Activated T-cell treated with anti-CD3 and anti-CD28 coated beads, Interleukin-2, amount 50 U/mL, for 24 hours (primary cell): ENCODE measurements at regions not wholly inside any gene's neighbourhood (a gene's known extent, or its start where the extent isn't known, plus 50 kb on each side); places are given as distances from the start of the nearest gene placed in this dataset.

Source experiments
- DNase-seq: peaks from one replicate; pipeline ENCODE4 v3.0.0-alpha.2; 2020
- H3K27ac Mint-ChIP-seq: 2 replicates; pipeline ENCODE4 v1.8.0; 2020; ENCODE audit warnings: mild to moderate bottlenecking, mixed read lengths
- H3K27me3 Mint-ChIP-seq: 2 replicates; pipeline ENCODE4 v1.8.0; 2020; ENCODE audit warnings: mixed read lengths
- H3K36me3 Mint-ChIP-seq: 2 replicates; pipeline ENCODE4 v1.8.0; 2020; ENCODE audit warnings: low read depth, mixed read lengths
- H3K4me1 Mint-ChIP-seq: 2 replicates; pipeline ENCODE4 v1.8.0; 2020; ENCODE audit warnings: low read depth, mixed read lengths
- H3K4me3 Mint-ChIP-seq: 2 replicates; pipeline ENCODE4 v1.8.0; 2020; ENCODE audit warnings: mild to moderate bottlenecking, moderate library complexity, mixed read lengths
- H3K9me3 Mint-ChIP-seq: 2 replicates; pipeline ENCODE4 v1.8.0; 2020; ENCODE audit warnings: mixed read lengths

DNA sequence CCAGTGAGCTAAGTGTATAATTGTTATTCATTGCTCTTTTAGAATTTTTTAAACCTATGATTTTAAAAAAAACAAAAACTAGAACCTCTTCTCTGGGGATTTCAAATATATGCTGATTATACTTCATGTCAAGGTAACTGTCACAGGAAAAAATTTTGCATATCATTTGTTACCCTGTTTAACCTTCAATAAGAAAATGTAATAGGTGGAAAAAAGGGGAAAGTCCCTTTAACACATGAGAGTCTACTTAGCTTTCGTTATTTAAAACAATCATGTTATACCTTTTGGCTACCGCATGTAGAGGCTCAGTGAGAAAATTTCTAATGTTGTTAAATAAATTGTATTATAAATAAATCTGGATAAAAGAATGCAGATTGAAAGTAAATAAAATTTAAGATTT, 190.1 kb upstream of the AKR1E2 start:
- H3K27ac Mint-ChIP-seq, result no peak overlapping the region
- no peaks in the 10 kb centered on the region for H3K36me3 Mint-ChIP-seq
- no peak overlapping the region for H3K4me3 Mint-ChIP-seq
- no peak for DNase-seq
- H3K4me1 Mint-ChIP-seq, result no peaks in the 10 kb centered on the region
- H3K9me3 Mint-ChIP-seq, result no peaks in the 10 kb centered on the region
- H3K27me3 Mint-ChIP-seq, result peaks cover 4% of the 10 kb centered on the region

GRCh38 chr10:4635388-4635787, 190.6 kb upstream of the AKR1E2 start:
- H3K27ac Mint-ChIP-seq, result no peak overlapping the region
- peaks cover 4% of the 10 kb centered on the region for H3K27me3 Mint-ChIP-seq
- no peak overlapping the region for H3K4me3 Mint-ChIP-seq
- H3K36me3 Mint-ChIP-seq, result no peaks in the 10 kb centered on the region
- no peaks in the 10 kb centered on the region for H3K9me3 Mint-ChIP-seq
- H3K4me1 Mint-ChIP-seq, result no peaks in the 10 kb centered on the region
- DNase-seq, result no peak

GRCh38 chr10:4633776-4634175, 192.2 kb upstream of the AKR1E2 start:
- H3K4me1 Mint-ChIP-seq, result no peaks in the 10 kb centered on the region
- DNase-seq, result no peak
- H3K4me3 Mint-ChIP-seq, result no peak overlapping the region
- no peaks in the 10 kb centered on the region for H3K36me3 Mint-ChIP-seq
- H3K9me3 Mint-ChIP-seq, result no peaks in the 10 kb centered on the region
- no peak overlapping the region for H3K27ac Mint-ChIP-seq
- H3K27me3 Mint-ChIP-seq, result peaks cover 4% of the 10 kb centered on the region

DNA sequence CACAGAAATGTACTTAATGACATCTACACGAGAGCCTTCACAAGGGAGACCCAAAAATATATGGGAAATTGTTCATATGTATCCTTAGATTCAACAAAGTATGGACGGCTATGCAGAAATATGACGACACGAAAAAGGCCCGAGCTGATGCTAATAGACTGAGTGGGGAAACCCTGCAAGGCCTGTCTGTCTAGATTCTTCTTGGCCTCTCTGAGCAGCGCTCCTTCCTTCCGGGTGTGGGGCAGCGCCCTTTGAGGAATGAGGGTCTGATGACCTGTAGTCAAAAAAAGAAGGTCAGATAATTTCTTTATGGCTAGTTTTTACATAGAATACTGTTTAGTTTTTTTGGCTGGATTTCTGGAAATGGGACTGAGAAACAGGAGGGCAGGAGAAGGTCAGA, 192.8 kb upstream of the AKR1E2 start:
- peaks cover 4% of the 10 kb centered on the region for H3K27me3 Mint-ChIP-seq
- peaks cover 2% of the 10 kb centered on the region for H3K9me3 Mint-ChIP-seq
- no peak overlapping the region for H3K4me3 Mint-ChIP-seq
- H3K4me1 Mint-ChIP-seq, result no peaks in the 10 kb centered on the region
- no peak for DNase-seq
- no peaks in the 10 kb centered on the region for H3K36me3 Mint-ChIP-seq
- H3K27ac Mint-ChIP-seq, result no peak overlapping the region

GRCh38 chr10:4632757-4633156, 193.2 kb upstream of the AKR1E2 start:
- Mint-ChIP-seq H3K4me1 (no peaks in the 10 kb centered on the region), H3K36me3 (no peaks in the 10 kb centered on the region), H3K27me3 (peaks cover 4% of the 10 kb centered on the region), H3K27ac (no peak overlapping the region), H3K4me3 (no peak overlapping the region), H3K9me3 (peaks cover 3% of the 10 kb centered on the region)
- DNase-seq, result no peak

- Mint-ChIP-seq H3K9me3 (peaks cover 16% of the 10 kb centered on the region), H3K27ac (no peak overlapping the region), H3K4me1 (no peaks in the 10 kb centered on the region), H3K27me3 (peaks cover 16% of the 10 kb centered on the region), H3K36me3 (no peaks in the 10 kb centered on the region), H3K4me3 (no peak overlapping the region)
- no peak for DNase-seq
Measured at GRCh38 chr10:4626919-4627318, 199.1 kb upstream of the AKR1E2 start.

DNA sequence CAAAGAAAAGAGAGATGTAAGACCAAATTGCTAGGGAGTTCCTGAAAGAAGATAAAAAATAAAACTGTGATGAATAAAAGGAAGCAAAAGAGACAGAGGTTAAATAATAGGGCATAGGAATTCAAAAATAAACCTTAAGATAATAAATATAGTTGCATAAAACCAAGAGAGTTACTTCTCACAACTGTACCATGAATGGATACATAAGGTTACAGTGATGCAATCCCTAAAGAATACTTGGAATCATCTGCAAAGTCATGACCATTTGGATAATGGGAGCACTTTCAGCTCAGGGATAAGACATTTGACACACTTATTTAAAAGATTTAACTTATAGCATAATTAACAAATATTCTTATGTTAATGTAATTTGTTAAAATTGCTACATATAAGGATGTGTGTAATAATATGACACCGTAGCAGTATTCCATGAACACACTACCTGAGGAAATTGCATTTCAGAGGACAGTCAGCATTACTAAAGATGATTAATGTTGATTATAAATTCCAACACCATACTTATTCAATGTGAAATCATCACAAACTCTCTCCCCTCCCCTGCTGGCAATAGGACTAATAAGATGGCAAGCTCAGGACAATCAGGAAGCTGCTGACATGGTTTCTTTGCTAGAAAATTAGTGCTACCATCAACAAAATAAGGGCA, 202.1 kb upstream of the AKR1E2 start:
- Mint-ChIP-seq H3K27me3 (peaks cover 28% of the 10 kb centered on the region), H3K4me3 (no peak overlapping the region), H3K9me3 (peaks cover 16% of the 10 kb centered on the region), H3K4me1 (no peaks in the 10 kb centered on the region), H3K27ac (no peak overlapping the region), H3K36me3 (no peaks in the 10 kb centered on the region)
- DNase-seq, result no peak

GRCh38 chr10:4623200-4623599, 202.8 kb upstream of the AKR1E2 start:
- Mint-ChIP-seq H3K27ac (no peak overlapping the region), H3K9me3 (peaks cover 14% of the 10 kb centered on the region), H3K4me3 (no peak overlapping the region), H3K27me3 (peaks cover 32% of the 10 kb centered on the region), H3K36me3 (no peaks in the 10 kb centered on the region), H3K4me1 (no peaks in the 10 kb centered on the region)
- no peak for DNase-seq

DNA sequence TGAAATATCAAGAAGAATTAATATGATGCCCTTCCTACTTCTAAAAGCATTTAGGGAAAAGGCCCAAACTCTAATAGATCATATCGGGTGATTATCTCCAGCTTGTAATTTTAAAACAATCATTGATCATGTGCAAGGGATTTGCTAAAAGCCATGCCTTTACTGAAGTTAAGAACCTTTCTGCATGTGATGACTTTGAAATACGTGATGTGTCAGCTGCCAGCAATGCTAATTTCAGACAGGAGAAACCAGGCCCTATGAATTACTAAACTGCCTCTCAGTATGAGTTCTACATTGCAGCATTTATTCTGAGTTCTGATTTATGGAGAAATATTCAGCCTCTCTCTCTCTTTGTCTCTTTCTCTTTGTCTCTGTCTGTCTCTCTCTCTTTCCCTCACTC, 203.6 kb upstream of the AKR1E2 start:
- Mint-ChIP-seq H3K27ac (no peak overlapping the region), H3K4me3 (no peak overlapping the region), H3K4me1 (no peaks in the 10 kb centered on the region), H3K27me3 (peaks cover 36% of the 10 kb centered on the region), H3K36me3 (no peaks in the 10 kb centered on the region), H3K9me3 (peaks cover 13% of the 10 kb centered on the region)
- no peak for DNase-seq

DNA sequence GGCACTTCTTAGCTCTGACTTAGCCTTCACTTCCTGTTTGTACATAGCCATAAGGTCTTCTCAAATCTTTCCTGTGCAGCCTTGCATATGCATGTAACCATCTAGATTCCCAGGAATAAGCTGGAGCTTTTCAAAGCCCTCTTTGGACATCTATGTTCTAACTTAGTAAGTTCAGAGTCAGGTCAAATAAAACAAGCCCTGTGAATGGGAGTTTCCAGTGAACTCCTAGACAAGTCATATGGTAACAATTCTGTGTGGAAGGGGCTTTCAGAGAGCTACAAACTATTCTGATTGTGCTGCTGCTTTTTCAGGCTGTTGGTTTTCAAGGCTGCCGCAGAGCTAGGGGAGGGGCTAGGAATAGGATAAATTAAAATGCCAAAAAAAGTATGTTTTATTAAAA, 208.4 kb upstream of the AKR1E2 start:
- no peak overlapping the region for H3K4me3 Mint-ChIP-seq
- peaks cover 20% of the 10 kb centered on the region for H3K9me3 Mint-ChIP-seq
- no peaks in the 10 kb centered on the region for H3K4me1 Mint-ChIP-seq
- H3K36me3 Mint-ChIP-seq, result no peaks in the 10 kb centered on the region
- DNase-seq, result no peak
- peaks cover 39% of the 10 kb centered on the region for H3K27me3 Mint-ChIP-seq
- H3K27ac Mint-ChIP-seq, result no peak overlapping the region

- H3K27ac Mint-ChIP-seq, result no peak overlapping the region
- H3K4me3 Mint-ChIP-seq, result no peak overlapping the region
- H3K4me1 Mint-ChIP-seq, result no peaks in the 10 kb centered on the region
- H3K9me3 Mint-ChIP-seq, result peaks cover 20% of the 10 kb centered on the region
- H3K36me3 Mint-ChIP-seq, result no peaks in the 10 kb centered on the region
- peaks cover 35% of the 10 kb centered on the region for H3K27me3 Mint-ChIP-seq
- DNase-seq, result no peak
Measured at GRCh38 chr10:4615042-4615441, 211.0 kb upstream of the AKR1E2 start.

- DNase-seq, result no peak
- Mint-ChIP-seq H3K36me3 (no peaks in the 10 kb centered on the region), H3K27me3 (peaks cover 8% of the 10 kb centered on the region), H3K9me3 (no peaks in the 10 kb centered on the region), H3K4me3 (no peak overlapping the region), H3K27ac (no peak overlapping the region), H3K4me1 (no peaks in the 10 kb centered on the region)
Measured at GRCh38 chr10:4609251-4609650, 216.8 kb upstream of the AKR1E2 start.

DNA sequence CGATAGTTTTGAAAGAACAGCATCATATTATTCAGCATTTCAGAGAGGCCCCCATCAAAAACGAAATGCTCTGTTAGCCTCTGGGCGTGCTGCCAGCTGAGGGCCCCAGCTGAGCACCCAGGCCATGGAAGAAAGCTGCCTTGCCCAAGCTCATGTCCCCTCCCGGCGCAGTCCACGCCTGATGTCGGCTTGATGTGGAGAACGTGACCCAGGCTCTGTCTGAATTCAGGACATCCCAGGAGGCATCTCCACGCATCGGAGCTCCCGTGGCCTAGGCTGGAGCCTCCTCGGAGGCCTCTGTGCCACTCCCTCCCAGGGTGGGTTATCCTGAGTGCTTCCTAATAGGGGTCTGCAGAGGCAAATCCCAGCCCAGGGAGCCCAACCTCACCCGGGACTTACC, 218.3 kb upstream of the AKR1E2 start:
- H3K4me3 Mint-ChIP-seq, result no peak overlapping the region
- DNase-seq, result no peak
- H3K27me3 Mint-ChIP-seq, result peaks cover 5% of the 10 kb centered on the region
- no peaks in the 10 kb centered on the region for H3K9me3 Mint-ChIP-seq
- H3K4me1 Mint-ChIP-seq, result no peaks in the 10 kb centered on the region
- no peak overlapping the region for H3K27ac Mint-ChIP-seq
- no peaks in the 10 kb centered on the region for H3K36me3 Mint-ChIP-seq

DNA sequence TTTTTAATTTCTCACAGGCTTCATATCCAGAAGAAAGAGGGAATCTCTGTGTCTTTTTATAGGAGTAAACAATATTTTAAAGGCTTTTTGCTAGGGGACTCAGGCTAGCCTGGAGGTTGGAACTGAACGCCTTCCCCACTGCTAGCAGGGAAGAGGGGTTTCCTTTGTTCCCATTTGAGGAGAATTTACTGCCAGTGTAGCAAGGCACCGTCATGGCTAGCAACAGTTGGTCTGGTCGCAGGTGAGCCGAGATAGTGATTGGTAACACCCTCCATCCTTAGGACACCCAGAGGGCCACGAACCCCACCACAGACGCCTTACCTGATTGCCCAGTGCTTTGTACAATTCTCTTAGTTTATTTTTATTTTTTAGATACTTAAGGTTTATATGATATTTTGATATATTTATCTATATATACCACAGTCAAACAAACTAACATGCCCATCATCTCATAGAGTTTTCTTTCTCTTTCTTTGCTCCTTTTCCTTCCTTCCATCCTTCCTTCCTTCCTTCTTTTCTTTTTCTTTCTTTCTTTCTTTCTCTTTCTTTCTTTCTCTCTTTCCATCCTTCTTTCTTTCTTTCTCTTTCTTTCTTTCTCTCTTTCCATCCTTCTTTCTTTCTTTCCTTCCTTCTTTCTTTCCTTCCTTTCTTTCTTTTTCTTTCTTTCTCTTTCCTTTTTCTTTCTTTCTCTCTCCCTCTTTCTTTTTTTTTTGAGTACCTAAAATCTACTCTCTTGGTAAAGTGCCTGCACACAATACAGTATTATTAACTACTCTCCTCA, 219.0 kb upstream of the AKR1E2 start:
- H3K36me3 Mint-ChIP-seq, result no peaks in the 10 kb centered on the region
- no peak overlapping the region for H3K4me3 Mint-ChIP-seq
- peaks cover under 1% of the 10 kb centered on the region for H3K27me3 Mint-ChIP-seq
- H3K27ac Mint-ChIP-seq, result no peak overlapping the region
- H3K9me3 Mint-ChIP-seq, result no peaks in the 10 kb centered on the region
- H3K4me1 Mint-ChIP-seq, result no peaks in the 10 kb centered on the region
- no peak for DNase-seq

GRCh38 chr10:4602764-4603491, 223.1 kb upstream of the AKR1E2 start:
- H3K36me3 Mint-ChIP-seq, result no peaks in the 10 kb centered on the region
- H3K9me3 Mint-ChIP-seq, result no peaks in the 10 kb centered on the region
- no peak overlapping the region for H3K4me3 Mint-ChIP-seq
- no peak for DNase-seq
- H3K27me3 Mint-ChIP-seq, result no peaks in the 10 kb centered on the region
- no peak overlapping the region for H3K27ac Mint-ChIP-seq
- no peaks in the 10 kb centered on the region for H3K4me1 Mint-ChIP-seq
